HT1080 (cell line): ENCODE measurements at regions not wholly inside any gene's neighbourhood (a gene's known extent, or its start where the extent isn't known, plus 50 kb on each side); places are given as distances from the start of the nearest gene placed in this dataset.

ENCODE experiments used
- DNase-seq: peaks from one replicate; pipeline ENCODE4 v3.0.0-alpha.2; 2015; ENCODE audit warnings: low read depth

GRCh38 chr1:57831624-57832023 lies 407.8 kb upstream of the DAB1 start:
- peak; percentile 88 for DNase-seq

- no peak for DNase-seq
Measured at GRCh38 chr1:57826535-57826934, 402.7 kb upstream of the DAB1 start.

GRCh38 chr1:57824535-57824934 lies 400.7 kb upstream of the DAB1 start:
- DNase-seq: no peak

GRCh38 chr1:57820356-57821095 lies 396.7 kb upstream of the DAB1 start:
- DNase-seq: no peak

DNA sequence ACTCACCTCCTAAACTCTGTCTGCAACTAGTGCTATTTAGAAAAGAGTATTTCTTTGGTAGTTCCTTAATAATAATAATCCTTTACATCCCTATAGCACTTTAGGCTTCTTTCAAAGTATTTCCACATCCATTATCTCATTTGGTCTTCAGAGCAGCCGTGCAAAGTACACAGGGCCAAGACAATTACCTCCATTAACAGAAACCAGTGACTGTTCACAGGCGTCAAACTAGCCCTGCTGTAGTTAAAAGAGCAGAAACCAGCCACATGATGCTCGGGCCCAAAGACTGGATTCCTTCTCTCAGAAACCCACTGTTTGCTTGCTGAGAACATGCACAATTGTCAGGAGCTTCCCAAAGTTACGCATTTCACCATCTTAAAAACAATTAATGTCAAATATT lies 396.0 kb upstream of the DAB1 start:
- DNase-seq: no peak

- DNase-seq: no peak
Measured at GRCh38 chr1:57803586-57803985, 379.7 kb upstream of the DAB1 start.

- DNase-seq: no peak
Measured at GRCh38 chr1:57800376-57800775, 376.5 kb upstream of the DAB1 start.

GRCh38 chr1:57799490-57800115 lies 375.7 kb upstream of the DAB1 start:
- DNase-seq: no peak

- no peak for DNase-seq
Measured at GRCh38 chr1:57798543-57798942, 374.7 kb upstream of the DAB1 start.

- DNase-seq: no peak
Measured at GRCh38 chr1:57797084-57797483, 373.2 kb upstream of the DAB1 start.

DNA sequence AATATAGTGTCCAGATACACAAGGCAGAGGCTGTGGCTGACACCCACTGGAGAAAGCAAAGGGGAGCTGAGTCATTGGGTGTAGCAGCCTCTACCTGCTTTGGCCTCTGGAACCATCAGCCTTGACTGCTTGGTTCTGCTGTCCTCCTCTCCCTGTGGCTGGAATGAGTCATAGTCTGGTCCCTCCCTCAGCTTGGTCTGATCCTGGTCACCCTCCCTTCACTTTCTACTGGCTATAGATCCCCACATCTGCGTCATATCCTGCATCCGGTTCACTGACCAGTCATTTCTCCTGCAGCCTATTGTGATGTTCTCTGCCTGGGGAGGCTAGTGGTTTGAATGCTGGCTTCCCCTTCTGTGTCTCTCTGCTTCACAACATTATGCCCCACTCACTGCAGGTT lies 372.8 kb upstream of the DAB1 start:
- peak; percentile 93 for DNase-seq

GRCh38 chr1:57795886-57796285 lies 372.0 kb upstream of the DAB1 start:
- no peak for DNase-seq

GRCh38 chr1:57794078-57794477 lies 370.2 kb upstream of the DAB1 start:
- no peak for DNase-seq

DNA sequence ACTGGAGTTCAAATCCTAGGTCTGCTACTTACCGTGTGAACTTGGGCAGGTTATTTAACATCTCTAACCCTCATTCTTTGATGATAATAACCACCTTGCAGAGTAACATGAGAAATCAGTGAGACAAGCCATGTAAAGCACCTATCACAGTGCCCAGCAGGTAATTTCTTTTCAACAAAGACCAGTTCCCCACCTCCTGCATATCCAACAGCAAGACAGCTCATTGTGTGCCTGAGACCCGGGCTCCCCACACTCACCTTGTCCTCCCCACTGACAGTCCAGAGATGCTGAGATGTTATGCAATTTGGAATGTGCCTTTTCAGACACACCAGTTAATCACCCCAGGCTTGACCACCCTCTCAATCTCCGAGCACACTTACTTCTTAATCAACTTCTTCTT lies 367.6 kb upstream of the DAB1 start:
- DNase-seq: no peak

DNA sequence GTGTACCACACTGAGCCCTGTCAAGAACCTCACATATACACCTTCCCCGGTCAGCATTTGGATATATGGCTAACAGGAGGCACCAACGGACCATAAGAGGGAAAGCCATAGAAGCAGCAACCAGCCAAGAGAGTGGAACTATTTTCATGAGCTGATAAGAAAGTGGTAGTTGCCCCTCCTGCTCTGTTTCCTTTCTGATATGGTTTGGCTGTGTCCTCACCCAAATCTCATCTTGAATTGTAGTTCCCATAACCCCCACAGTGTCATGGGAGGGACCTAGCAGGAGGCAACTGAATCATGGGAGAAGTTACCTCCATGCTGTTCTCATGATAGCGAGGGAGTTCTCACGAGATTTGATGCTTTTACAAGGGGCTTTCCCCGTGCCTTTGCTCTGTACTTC lies 366.1 kb upstream of the DAB1 start:
- no peak for DNase-seq

DNA sequence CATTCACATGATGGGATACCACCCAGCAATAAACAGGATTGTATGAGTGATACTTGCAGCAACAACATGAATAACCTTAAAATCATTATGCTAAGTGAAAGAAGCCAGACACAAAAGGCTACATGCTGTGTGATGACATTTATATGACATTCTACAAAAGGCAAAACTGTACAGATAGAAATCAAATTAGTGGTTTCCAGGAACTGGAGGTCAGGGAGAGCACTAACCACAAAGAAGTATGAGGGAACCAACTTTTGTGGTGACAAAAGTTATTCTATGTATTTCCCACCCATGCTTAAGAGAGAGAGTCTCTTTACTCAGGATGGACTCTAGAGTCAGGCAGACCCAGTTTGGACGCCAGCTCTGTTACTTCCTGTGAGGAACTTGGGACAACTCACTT lies 364.5 kb upstream of the DAB1 start:
- no peak for DNase-seq

DNA sequence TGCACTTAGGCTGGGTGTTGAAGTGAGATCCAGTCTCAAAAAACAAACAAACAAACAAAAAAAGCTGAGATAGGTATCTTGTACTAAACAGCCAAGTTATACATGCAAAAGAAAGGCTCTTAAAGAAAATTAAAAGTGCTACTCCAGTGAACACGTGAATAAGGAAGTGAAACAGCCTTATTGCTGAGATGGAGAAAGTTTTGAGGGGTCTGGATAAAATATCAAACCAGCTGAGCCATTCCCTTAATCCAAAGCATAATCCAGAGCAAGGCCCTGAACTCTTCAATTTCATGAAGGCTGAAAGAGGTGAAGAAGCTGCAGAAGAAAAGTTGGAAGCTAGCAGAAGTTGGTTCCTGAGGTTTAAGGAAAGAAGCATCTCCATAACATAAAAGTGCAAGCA lies 360.5 kb upstream of the DAB1 start:
- DNase-seq: no peak

- DNase-seq: no peak
Measured at GRCh38 chr1:57782357-57782756, 358.5 kb upstream of the DAB1 start.

GRCh38 chr1:57772580-57773195 lies 348.8 kb upstream of the DAB1 start:
- DNase-seq: no peak

GRCh38 chr1:57770772-57771171 lies 346.9 kb upstream of the DAB1 start:
- DNase-seq: peak; percentile 7

- DNase-seq: no peak
Measured at GRCh38 chr1:57770236-57770635, 346.4 kb upstream of the DAB1 start.

DNA sequence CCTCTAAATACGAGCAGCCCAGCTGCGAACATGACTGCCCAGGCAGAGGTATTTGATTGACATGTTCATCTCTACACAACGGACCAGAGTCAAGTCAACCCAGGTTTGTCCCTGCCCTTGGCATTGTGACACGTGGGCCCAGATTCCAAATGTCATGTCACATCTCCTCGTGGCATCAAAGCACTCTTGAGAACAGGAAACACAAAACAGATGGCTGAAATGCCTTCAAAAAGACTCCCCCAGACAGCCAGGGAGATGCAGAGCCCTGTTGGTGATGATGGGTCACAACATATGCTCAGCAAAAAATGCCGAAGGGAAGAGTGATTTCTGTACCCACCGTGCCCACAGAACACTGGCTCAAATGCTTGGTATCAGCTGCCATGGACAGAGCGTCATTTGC lies 337.8 kb upstream of the DAB1 start:
- no peak for DNase-seq

DNA sequence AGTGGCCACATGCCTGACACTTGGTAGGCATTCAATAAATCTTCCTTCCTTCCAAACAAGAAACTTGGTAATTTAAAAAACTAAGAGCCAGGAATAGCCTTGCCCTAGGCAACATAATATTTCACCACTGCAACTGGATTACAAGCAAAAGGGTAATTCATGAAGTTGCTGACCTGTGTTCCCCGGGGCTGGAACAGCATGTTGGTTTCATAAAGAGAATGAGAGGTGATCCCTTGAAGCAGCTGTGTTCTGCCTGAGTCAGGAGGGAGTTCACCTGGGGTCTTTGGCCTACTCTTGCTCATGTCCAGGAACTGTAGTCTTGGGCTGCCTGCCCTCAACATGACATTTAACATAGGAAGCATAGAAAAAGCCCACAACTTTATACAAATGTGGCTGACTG lies 329.0 kb upstream of the DAB1 start:
- no peak for DNase-seq
